ENCODE measurements at regions not wholly inside any gene's neighbourhood (a gene's known extent, or its start where the extent isn't known, plus 50 kb on each side); places are given as distances from the start of the nearest gene placed in this dataset.

DNA sequence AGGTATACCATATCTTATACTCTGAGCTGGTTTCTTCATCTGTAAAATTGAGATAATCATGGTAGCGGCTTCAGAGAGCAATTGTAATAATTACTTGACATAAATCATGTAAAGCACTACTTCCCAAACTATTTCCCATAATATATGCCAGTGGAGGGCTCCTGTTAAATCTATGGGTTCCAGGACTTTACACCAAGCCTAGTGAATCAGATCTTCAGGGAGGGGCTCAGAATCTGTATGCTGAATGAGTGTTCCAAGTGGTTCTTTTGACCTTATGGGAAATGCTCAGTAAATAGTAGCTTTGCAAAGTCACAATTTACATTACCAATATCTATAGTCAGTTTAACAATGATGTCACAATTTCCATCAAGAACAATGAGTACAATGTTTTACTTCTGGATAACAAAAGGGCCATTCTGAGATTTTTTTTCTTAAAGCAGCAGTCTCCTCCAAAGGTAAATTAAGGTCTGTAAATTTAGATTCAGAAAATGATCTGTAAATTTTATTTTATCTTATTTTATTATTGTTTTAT is 50.9 kb upstream of the NLK start:
- H4K20me1 ChIP-seq (ENCODE audit: insufficient read depth), result no peaks in the 10 kb centered on the region
- peaks cover 17% of the 10 kb centered on the region; the same call in 1 of the 2 replicates for H3K27me3 ChIP-seq (ENCODE audit: insufficient read depth, low read length)
- no peak for ATAC-seq
- no peaks in the 10 kb centered on the region for H3K9me2 ChIP-seq (ENCODE audit: insufficient read depth)
- TF ChIP-seq YY1 (IDR thresholded peaks at IDR 0.05; ENCODE audit: extremely low read depth, insufficient replicate concordance, low read depth, low read length) (no peak), TCF7L2 (IDR thresholded peaks at IDR 0.05; ENCODE audit: borderline replicate concordance, extremely low read depth, insufficient read depth, insufficient read length) (no peak), JUND (IDR thresholded peaks at IDR 0.05) (no peak)
- no peak overlapping the region for H3K4me3 ChIP-seq (replicated peaks in 1 of 2; ENCODE audit: low read depth in 1 of 2, low read length in 2 of 2)
- H3K27ac ChIP-seq (ENCODE audit: low read depth, low read length), result no peak overlapping the region
- H3K79me2 ChIP-seq (ENCODE audit: insufficient read depth, low read length), result no peaks in the 10 kb centered on the region
- CTCF ChIA-PET, result no interaction called here
- POLR2A ChIA-PET, result no interaction called here
- H3K9me3 ChIP-seq (ENCODE audit: control insufficient read depth in 1 of 2, insufficient read depth in 1 of 2, low read depth in 1 of 2, low read length in 2 of 2), result no peaks in the 10 kb centered on the region
- H2AFZ ChIP-seq (ENCODE audit: low read depth, low read length, poor library complexity, severe bottlenecking), result no peak overlapping the region
- no peak overlapping the region for H3K4me2 ChIP-seq (ENCODE audit: low read length)
- peaks cover 0 to 2% of the 10 kb centered on the region in 2 experiments; a peak in 1 of 4 replicates for H3K4me1 ChIP-seq (ENCODE audit: control insufficient read depth in 1 of 2, insufficient read depth in 2 of 2, low read length in 2 of 2)
- RAD21 ChIA-PET (ENCODE audit: low non-redundant PET in 1 of 2, low total read pairs in 2 of 2, uncharacterized antibody in 2 of 2, unreplicated experiment in 2 of 2), result no interaction called here
- intact Hi-C loops (cut with micrococcal nuclease), result no loop called here
- H3K9ac ChIP-seq (ENCODE audit: low read length), result no peak overlapping the region
- BruUV-seq (replicated peaks), result no TSS peak
- no peak for DNase-seq (ENCODE audit: low read depth, low spot score)
- no peaks in the 10 kb centered on the region for H3K36me3 ChIP-seq (ENCODE audit: control insufficient read depth in 1 of 2, insufficient read depth in 2 of 2, low read length in 2 of 2)
